CD4-positive, alpha-beta T cell treated with Interleukin-4 for 1 hour (primary cell): ENCODE measurements at regions not wholly inside any gene's neighbourhood (a gene's known extent, or its start where the extent isn't known, plus 50 kb on each side); places are given as distances from the start of the nearest gene placed in this dataset.
"Not testable (repeated sequence)": the region's sequence is repeated elsewhere in the genome, so short reads cannot be mapped to it uniquely, and the experiment has no call there.

Source experiments
- DNase-seq, 2 donors: peaks; one replicate each; pipeline ENCODE4 v3.0.0-alpha.2; 2020 to 2022

- DNase-seq: no peak
Observed at GRCh38 chr10:9262770-9263169, 1208.3 kb downstream of the GATA3 start.

GRCh38 chr10:9268176-9268575 lies 1213.7 kb downstream of the GATA3 start:
- DNase-seq: no peak

DNA sequence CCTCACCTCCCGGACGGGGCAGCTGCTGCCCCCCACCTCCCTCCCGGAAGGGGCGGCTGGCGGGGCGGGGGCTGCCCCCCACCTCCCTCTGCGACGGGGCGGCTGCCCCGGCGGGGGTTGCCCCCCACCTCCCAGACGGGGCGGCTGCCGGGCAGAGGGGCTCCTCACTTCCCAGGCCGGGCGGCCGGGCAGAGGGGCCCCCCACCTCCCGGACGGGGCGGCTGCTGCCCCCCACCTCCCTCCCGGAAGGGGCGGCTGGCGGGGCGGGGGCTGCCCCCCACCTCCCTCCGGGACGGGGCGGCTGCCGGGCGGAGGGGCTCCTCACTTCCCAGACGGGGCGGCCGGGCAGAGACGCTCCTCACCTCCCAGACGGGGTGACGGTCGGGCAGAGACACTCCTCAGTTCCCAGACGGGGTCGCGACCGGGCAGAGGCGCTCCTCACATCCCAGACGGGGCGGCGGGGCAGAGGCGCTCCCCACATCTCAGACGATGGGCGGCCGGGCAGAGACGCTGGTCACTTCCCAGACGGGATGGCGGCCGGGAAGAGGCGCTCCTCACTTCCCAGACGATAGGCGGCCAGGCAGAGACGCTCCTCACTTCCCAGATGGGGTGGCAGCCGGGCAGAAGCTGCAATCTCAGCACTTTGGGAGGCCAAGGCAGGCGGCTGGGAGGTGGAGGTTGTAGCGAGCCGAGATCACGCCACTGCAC lies 1218.8 kb downstream of the GATA3 start:
- DNase-seq: not testable (repeated sequence)

DNA sequence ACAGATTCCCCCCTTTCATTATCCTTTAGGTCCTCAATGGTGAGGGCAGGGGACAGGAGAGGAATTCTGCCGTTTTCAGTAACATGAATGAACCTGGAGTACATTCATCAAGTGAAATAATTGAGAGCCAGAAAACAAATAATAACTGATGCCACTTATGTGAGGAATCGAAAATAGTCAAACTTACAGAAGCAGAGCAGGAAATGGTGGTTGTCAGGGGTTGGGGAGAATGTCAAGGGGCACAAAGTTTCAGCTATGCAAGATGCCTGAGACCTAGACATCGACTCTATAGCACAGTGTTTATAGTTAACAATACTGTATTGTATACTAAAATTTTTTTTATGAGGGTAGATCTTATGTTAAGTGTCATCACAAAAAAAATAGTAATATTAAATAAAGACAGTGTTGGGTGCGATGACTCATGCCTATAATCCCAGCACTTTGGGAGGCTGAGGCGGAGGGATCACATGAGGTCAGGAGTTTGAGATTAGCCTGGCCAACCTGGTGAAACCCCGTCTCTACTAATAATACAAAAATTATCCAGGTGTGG lies 1219.8 kb downstream of the GATA3 start:
- no peak for DNase-seq

DNA sequence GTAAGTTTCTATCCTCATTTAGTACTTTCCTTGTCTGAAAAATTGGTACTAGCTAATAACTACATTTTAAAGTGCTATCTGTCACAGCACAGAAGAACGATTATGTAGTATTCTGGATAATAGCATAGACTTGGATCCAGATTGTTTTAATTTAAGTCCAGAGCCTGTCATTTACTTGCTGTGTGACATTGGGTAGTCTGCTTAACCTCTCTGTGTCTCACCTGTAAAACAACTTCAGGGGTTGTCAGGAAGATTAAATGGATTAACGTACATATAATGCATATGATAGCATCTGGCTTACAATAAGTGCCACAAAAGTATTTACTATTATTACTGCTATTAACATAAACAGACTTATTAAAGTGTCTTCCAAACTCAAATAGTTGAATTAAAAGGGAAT lies 1221.4 kb downstream of the GATA3 start:
- DNase-seq: no peak

- no peak for DNase-seq
Observed at GRCh38 chr10:9285690-9286089, 1231.2 kb downstream of the GATA3 start.

- no peak for DNase-seq
Observed at GRCh38 chr10:9289811-9290210, 1235.3 kb downstream of the GATA3 start.

DNA sequence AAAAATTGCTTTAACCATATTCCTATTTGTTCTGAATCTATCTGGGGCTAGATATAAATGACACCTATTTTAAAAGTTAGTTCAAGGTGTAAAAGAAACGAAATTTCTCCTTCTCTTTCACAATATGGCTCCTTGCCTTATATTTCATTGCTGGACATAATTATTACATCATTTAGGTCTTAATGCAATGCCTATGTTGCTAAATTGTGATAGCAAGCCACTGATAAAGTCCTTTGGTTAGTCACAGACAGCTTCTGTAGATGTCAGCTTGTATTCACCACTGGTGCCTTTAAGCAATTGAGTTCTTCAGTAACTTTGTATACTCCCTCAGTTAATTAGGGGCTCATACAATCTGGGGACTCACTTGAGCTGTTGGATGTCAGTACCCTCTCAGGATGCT lies 1236.6 kb downstream of the GATA3 start:
- no peak for DNase-seq

- DNase-seq: no peak
Observed at GRCh38 chr10:9294132-9294663, 1239.7 kb downstream of the GATA3 start.

GRCh38 chr10:9294865-9295264 lies 1240.4 kb downstream of the GATA3 start:
- no peak for DNase-seq

DNA sequence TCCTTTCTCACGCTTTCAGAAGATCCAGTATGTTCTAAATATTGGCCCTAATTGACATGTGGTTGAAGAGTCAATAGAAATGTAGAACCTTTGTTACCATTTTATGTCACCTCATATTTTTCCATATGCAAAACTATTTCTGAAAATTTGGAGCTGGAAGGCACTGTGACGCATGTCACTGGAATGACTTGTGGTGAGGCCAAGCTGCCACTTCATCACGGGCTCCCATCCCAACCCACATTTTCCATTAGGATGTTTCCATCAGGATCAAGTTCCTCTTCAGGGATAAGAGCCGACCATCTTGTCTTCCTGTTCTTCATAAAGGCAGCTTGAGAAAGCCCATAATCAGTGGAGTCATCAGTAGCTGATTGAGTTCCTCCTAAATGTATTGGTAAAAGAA lies 1241.7 kb downstream of the GATA3 start:
- no peak for DNase-seq

DNA sequence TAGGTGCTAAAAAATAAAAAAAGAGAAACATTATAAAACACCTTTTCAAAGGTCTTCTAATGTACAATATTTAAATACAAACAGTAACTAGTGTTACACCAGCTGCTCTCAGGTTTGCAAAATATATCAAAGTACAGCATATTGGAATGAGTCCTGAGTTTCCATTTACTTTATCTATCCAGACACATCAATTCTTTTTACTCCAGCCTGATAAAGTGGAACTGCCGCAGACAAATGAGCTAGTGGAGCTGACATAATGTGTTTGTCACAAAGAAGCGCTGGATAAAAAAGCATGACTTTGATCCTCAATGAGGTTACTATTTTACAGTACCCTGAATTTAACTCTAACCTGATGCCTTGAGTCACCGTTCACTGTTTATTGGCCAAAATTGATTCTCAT lies 1243.1 kb downstream of the GATA3 start:
- no peak for DNase-seq

GRCh38 chr10:9299966-9300365 lies 1245.5 kb downstream of the GATA3 start:
- DNase-seq: no peak

GRCh38 chr10:9301148-9301547 lies 1246.7 kb downstream of the GATA3 start:
- no peak for DNase-seq

GRCh38 chr10:9301554-9301953 lies 1247.1 kb downstream of the GATA3 start:
- DNase-seq: no peak

DNA sequence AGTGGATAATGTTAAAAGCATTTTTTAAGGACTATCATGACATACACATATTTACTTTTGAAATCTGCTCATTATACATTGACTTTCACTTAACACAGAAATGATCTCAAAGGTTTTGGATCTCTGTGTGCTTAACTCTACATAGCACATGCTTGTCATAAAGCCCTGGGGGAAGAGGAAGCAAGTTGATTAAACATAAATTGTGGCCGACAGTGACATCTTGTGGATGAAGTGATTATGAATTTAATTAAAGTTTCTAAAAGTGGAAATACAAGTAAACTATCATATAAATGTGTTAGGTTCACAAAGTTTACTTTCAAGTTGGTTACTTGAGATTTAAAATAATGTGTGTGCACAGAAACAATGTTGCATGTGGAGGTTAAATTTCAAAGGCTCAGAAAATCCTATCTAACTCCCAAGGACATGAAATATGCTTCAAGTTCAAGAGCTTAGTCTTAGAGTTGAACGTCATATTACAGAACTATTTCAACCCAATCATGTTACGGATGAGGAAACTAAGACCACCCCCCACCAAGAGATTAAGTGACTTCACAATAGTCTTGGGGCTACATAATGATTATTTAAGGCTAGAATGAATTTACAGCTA lies 1247.8 kb downstream of the GATA3 start:
- DNase-seq: peak in 1 of 2 donors; percentile 63

DNA sequence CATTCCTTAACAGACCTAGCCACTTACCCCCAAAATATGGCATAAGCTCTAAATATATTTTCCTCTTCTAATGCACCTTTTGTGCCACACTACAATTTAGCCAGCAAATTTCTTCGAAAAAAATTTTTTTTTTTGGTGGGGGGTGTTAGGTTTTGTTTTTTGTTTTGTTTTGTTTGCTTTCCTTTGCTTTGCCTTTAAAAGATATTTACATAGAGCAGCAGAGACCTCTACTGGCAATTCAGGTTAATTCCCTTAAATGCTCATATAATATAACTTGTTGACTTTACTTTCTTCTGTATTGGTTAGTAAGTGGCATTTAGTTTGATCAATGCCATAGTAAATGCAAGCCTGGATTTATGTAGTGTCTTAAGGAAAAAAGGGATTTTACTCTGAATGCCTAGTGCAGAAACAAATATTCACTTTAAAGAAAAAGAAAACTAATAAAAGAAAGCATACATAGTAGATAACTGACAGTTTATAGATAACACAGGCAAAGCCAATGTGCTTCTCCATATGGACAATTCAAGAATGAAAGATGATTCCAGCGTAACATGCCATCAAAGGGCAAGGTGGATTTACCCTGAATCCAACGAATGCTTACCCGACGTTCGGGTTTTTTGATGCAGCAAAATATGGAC lies 1250.6 kb downstream of the GATA3 start:
- peak in 1 of 2 donors; percentile 38 for DNase-seq

DNA sequence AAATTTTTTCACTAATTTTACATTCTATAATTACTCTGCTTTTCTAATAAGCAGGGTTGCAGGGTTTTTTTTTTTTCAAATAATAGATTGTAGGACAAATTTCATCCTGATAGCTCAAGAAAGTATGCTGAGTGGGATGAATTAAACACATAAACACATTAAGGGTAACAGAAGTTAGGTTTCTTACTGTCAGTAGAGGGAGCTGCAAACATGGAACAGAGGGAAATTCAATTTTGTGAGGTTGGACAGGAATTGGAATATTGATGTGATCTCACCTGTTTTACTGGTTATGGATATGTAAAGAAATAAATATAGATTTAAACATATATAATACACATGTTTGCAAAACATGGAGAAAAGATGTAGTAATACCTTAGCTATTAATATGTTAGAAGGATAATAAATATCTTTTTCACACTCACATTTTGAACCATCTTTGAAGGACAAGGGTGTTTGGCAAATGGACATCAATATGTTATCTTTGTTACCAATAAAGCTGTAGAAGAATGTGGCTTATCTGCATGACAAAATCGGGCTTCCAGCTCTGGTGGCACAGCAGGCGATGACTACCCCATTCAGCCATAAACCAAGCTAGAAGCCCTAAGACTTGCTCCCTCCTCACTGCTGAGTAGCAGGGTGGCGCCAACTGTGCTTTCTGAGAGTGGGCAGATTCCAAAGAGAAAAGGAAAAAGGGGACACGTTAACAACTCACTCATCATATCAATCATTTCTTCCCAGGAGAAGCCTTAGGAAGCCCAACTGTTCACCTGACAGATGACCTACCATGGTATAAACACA lies 1257.4 kb downstream of the GATA3 start:
- DNase-seq: no peak

- no peak for DNase-seq
Observed at GRCh38 chr10:9315292-9315691, 1260.8 kb downstream of the GATA3 start.

DNA sequence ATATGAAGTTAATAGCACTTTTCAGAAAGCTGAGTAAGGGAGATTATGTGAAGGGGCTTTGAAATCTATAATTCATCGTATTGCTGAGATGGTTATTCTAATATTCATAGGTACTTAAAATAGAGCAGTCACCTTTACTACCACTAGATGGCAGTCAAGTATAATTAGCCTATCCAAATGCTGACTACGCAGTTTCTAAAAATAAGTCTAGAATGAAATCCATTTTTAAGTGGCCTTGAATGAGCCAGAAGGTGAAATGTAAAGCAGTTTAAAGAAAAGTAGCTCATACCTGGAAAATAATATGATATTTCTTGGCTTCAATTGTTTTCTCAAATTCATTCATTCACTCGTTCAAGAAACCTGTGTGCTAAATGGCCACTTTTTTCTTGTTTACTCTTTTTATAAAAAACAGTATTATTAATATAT lies 1277.1 kb downstream of the GATA3 start:
- peak in 1 of 2 donors; percentile 58 for DNase-seq

DNA sequence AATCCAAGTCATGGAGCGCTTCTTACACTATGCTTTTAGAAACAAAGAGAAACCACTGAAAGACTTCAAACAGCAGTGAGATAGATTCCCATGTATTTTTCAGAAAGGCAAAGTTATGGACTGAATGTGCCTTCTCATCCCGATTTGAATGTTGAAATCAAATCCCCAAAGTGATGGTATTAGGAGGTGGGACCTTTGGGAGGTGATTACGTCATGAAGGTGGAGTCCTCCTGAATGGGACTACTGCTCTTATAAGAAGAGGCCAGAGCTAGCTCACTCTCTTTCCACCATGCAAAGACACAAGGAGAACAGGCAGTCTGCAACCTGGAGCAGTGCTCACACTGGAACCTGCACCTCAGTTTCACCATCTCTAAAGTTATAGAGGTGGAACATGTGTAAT lies 1279.8 kb downstream of the GATA3 start:
- DNase-seq: no peak

DNA sequence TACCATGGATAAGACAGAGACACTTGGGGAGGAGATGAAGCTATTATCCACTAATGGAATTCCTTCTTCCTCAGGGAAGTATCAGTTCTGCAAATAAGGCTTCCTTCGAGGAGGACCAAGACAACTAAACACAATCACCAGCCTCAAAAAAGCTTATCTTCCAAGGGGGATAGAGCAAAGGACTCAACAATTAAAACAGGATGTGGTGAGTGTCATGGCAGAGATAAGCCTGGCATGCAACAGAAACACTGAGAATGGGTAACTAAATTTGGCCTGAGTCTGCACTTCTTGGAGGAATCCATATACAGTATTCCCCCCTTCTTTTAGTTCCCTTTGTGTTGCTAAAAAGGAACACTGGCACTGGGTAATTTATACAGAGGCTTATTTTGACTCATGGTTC lies 1285.2 kb downstream of the GATA3 start:
- DNase-seq: no peak
